Tongue (tissue), 1 donor: ENCODE measurements at regions not wholly inside any gene's neighbourhood (a gene's known extent, or its start where the extent isn't known, plus 50 kb on each side); places are given as distances from the start of the nearest gene placed in this dataset.

Experiments used
- DNase-seq: peaks from one replicate; pipeline ENCODE4 v3.0.0-alpha.2; 2015

- DNase-seq = no peak
Measured at GRCh38 chr11:41866525-41866924, 407.1 kb upstream of the LRRC4C start.

DNA sequence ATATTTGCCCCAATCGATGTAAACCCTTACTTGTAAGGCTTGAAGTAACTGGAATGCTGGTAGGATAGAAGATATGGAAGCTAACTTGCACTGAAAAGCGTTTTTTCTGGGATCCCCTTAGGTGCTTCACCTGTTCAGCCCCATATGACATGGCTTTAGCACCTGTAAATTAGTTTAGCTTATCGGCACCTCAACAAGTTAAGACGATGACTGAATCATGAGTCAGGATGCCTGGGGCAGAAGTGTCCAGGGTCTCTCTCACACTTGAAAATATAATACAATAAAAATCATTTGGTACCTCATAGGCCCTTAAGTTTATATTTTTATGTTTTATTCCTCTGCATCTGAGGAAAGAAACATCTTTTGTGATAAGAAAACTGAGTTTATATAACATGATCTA is 409.2 kb upstream of the LRRC4C start:
- no peak for DNase-seq

- no peak for DNase-seq
Measured at GRCh38 chr11:41872426-41872825, 413.0 kb upstream of the LRRC4C start.

DNA sequence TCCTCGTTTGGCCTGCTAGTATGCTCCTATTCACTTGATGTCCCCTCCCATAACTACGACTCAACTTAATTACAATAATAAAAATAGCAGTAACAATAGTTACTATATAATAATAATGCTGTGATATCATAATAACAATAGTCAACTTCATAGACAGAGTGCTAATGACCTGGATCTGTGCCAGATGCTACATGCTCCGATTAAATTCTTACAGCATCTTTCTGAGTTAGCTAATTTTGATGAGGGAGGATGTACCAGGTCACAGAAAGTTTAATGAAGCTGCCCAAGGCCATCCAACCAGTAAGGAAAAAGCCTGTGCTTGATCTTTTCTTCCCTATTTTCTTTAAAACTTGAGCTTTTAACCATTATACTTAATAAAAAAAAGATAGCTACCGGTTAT is 413.4 kb upstream of the LRRC4C start:
- no peak for DNase-seq

- no peak for DNase-seq
Measured at GRCh38 chr11:41878095-41878494, 418.6 kb upstream of the LRRC4C start.

GRCh38 chr11:41879214-41879613 is 419.8 kb upstream of the LRRC4C start:
- DNase-seq = no peak

DNA sequence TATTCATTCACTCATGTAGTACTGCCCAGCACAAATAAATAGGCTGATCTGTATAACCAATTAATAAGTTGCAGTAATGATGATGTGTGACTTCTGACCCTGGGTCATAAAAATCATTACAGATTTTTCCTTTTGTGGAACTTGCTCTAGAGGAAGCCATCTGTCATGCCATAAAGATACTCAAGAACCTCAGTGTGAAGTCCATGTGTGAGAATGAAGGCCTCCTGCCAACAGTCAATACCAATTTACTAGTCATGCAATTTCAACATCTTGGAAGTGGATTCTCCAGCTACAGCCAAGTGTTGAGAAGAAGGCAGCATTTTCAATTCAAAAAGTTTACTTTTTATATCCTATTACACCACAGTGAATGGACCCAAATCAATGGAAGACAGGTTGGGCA is 435.6 kb upstream of the LRRC4C start:
- no peak for DNase-seq

GRCh38 chr11:41897991-41898390 is 438.5 kb upstream of the LRRC4C start:
- no peak for DNase-seq

GRCh38 chr11:41917900-41918299 is 458.4 kb upstream of the LRRC4C start:
- no peak for DNase-seq

DNA sequence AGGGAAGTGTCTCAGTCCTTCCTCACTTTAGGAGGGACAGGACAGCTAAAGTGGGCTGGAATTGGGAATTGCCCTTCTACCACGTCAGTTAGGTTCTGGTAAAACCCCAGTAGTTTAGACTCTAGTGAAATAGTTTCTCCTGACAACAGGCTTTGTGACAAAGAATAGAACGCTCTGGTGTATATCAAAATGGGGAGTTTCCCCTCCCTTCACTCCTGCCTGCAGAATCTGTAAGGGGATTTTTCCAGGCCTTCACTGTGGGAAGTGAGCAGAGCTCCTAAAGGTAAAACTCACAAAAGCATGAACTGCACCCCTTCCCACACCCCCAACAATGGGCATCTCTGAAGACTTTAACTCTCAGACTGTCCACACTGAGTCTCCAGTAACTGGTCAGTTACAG is 460.9 kb upstream of the LRRC4C start:
- no peak for DNase-seq

DNA sequence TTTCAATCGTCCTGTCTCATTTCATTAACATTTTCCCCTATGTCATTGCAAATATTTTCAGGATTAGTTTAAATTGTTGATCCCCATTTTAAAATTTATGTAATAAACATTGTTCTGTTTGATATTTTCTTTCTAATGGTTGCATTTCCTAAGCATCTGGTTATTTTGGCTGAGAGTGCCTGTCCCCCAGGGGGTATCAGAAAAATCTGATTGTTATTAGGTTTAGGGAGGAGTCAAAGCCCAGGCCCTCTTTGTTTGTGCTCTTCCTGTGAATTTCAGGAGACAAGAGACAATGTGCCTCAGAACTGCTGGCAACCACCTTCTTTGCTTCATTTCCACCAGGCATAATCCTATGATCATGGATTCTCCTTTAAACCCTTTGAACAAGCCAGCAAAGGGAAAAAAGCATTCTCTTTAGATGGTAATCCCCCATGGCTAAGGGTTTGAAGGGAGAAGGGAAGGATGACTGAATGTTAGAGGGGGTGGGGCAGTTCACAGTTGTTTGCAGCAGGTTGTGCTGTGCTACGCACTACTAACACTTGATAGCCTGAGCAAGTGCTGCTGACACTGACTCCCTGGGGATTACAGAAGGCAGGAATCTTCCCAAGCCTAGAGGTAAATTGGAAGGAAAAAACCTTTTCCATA is 462.4 kb upstream of the LRRC4C start:
- no peak for DNase-seq

DNA sequence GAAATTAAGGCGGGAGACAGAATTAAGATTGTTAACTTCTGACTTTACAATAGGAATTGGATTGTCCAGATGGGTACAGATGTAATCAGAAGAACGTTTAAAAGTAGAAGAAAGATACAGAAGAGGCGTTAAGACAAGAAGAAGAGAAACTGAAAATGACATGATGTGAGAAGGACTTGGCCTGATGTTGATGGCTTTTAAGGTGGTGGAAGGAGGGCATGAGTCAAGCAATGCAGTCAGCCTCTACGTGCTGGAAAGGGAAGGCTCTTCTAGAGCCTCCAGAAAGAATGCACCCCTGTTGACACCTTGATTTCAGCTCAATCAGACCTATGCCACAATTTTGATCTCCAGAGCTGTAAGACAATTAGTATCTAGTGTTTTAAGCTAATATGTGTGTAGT is 466.9 kb upstream of the LRRC4C start:
- DNase-seq = no peak

DNA sequence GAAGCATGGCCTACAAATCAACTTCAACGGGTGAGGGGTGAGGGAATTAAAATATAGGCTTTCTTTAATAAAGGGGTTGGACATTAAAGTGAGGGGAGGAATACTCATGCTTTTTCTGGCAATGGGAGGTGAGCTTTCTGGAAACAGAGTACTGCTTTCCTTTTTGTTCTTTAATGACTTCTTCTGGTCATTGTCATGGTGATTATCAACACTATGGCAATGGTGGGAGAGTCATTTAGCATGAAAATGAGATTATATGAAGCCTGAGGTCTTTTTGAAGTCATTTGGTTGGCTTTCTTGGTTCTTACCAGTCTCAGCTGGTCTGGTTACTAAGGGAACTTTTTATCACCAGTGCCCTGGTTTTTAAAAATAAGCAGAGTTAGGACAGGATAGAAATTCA is 475.8 kb upstream of the LRRC4C start:
- DNase-seq = no peak

DNA sequence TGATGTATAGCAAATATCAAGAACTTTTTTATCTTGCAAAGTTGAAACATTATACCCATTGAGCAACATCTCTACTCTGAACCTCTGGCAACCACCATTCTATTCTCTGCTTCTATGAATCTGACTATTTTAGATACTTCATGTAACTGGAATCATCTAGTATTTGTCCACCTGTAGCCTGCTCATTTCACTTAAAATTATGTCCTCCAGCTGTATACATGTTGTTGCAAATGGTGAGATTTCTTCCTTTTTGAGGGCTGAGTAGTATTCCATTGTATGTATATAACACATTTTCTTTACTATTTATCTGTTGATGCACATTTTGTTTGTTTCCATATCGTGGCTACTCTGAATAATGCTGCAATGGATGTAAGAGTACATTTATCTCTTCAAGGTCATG is 476.3 kb upstream of the LRRC4C start:
- DNase-seq = no peak

DNA sequence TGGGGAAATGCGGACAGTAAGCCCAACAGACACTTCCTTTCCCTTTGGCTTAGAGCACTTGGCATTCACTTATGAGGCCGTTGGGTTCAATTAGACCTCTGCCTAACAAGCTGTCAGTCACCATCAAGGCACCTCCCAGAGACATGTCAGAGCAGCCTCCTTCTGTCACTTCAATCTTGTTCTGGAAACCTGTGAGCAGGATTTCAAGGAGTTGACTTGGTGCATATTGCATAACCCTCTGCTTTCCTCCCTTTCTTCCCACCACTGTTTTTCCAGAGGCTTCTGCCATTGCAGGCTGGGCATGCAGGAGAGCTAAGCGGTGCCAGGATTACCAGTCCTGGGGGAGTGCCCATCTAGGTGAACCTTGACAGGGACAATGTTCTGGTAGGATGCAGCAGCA is 484.2 kb upstream of the LRRC4C start:
- no peak for DNase-seq

DNA sequence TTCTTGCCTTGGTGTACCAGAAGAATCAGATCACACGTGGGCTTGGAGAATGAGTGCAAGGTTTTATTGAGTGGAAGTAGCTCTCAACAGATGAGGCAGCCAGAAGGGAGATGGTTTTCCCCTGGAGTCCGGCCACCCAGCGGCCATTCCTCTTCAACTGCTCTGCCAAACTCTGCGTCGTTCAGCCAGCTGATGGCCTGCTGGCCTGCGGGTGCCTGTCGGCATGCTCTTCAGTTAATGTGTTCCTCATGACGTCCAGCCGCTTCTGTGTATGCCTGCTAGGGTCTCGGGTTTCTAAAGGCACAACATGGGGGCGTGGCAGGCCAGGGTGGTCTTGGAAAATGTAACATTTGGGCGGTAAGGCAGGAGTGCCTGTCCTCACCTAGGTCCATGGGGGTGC is 487.9 kb upstream of the LRRC4C start:
- peak; percentile 10 for DNase-seq

DNA sequence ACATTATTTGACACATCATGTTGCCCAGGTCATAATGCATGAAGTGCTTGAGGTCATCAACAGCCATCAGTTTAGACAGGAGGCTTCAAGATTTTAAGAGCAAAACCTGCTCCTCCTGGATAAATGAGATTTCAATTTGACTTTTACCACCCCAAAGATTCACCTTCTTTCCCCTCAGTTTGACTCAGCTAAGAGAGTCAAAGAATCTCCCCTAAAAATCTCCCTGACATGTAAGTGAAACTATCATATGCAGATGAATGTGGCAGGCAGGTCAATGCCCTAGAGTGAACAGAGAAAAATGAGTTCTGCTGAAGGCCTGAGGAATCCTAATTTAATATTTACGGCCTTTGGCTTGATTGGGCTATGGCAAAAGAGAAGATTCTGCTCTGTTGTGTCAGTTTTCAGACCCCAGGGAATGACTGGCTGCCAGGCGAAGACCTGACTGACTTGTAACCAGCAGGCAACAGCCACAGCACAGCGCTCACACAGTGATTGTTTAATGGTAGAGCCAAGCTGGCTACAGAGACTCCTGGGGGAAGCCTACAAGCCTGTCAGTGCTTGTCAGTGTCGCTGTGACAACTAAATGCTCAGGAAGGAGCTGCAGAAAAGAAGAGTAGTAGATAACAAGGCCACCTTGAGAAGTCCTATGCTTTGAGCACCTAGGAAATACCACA is 491.2 kb upstream of the LRRC4C start:
- no peak for DNase-seq

- DNase-seq = no peak
Measured at GRCh38 chr11:41954034-41954433, 494.6 kb upstream of the LRRC4C start.

GRCh38 chr11:41955066-41955465 is 495.6 kb upstream of the LRRC4C start:
- DNase-seq = no peak

DNA sequence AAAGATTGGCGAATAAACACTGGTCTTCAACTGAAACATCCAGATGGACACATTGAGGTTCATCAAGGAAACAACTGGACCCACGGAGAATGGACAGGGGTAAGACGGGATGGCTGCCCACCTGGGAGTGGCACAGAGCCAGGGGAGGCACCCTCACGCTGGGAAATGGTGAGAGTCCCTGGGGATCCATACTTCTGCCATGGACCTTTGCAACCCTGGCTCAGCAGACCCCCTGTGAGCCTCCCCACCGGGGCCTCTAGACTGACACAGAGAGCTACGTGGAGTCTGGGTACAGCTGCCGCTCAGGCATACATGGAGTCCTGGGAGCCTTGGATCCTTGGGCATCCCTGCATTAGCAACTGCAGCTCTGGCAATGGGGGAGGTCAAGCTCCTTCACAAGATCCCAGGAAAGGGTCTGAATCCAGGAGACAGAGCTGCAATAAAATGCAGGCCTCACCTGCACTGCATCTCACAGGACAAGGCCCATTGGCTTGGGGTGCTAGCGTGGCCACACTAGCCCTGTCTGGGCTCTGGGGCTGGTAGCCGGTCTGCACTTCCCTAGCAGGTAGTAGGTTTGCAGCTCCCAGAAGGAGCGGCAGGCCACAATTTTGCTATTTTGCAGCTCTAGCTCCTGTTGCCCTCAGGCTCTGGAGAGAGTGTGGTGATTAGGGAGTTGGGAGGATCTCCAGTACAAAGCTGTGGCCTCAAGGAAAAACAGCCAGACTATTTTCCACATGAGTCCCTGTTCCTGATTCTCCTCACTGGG is 496.4 kb upstream of the LRRC4C start:
- no peak for DNase-seq

DNA sequence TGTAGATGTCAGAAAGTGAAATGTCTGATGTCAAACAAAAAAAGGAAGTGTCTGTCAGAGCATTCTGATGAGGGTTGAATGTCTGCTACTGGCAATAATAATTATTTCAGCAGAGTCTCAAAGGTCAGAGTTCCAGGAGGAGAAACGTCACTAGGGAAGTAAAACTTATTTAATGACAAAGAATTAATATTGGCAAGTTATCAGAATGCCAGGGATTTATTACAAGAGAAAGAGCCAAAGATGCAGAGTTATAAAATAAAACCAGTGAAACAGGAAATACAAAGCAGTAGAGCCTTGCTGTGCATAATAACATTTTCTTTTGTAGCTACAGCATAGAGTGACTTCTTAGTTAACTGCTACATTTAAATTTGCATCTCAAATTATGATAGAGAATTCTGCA is 504.0 kb upstream of the LRRC4C start:
- DNase-seq = no peak

GRCh38 chr11:41970681-41971080 is 511.2 kb upstream of the LRRC4C start:
- no peak for DNase-seq

- no peak for DNase-seq
Measured at GRCh38 chr11:41971592-41971991, 512.1 kb upstream of the LRRC4C start.

GRCh38 chr11:41978945-41979344 is 519.5 kb upstream of the LRRC4C start:
- DNase-seq = no peak
